NCI-H2081 (cell line): ENCODE measurements at regions not wholly inside any gene's neighbourhood (a gene's known extent, or its start where the extent isn't known, plus 50 kb on each side); places are given as distances from the start of the nearest gene placed in this dataset.
"Not testable (repeated sequence)": the region's sequence is repeated elsewhere in the genome, so short reads cannot be mapped to it uniquely, and the experiment has no call there.

Experiments used
- DNase-seq, 2 experiments: peaks; one replicate each; lab custom pipeline; 2025; lab: John Stamatoyannopoulos, UW

DNA sequence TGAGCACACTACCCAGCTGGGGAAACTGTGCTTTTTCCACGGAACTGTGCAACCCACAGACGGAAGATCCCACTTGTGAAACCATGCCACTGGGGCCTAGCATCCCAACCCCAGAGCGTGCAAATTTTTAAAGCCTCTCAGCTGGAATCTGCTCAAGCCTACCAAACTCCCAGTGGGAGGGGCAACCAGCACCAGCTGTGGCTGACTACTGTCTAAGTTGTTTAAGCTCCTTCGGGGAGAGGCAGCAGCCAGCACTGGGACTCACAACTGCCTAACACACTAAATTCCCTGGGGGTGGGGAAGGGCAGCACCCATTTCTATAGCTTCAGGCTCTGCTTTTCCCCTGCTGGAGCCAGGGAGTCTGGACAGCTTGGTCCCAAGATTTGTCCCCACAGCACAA lies 287.6 kb upstream of the MSX2 start:
- no peak for DNase-seq

DNA sequence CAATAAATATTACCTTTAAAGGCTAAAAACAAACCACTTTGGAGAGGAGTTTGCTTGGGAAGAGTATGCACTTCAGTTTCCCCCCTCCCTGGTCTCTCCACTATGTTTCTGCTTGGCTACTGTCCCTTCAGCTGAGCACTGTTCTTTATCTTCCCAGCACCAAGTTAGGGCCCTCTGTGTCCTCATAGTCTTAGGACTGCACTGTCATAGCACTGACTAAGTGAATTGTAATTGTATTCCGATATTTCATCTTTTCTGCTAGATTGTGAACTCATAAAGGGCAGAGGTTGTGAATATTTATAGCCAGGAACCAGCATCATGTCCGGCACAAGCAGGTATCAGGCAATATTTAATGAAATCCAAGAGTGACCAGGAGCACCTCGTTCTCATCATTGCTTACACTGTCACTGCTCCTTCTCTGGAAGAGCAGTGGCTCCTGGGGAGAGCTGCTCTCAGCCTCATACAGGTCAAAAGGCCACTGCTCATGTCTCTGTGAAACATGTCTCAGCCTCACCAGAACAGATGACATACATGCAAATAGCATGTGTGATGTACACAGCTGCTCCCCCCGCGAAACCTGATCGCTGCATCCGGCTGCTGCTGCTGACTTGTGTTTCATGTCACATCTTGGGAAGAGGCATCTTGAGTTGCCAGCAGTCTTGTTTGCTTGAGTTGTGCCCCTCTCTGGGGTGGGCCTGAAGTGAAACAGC lies 279.7 kb upstream of the MSX2 start:
- no peak for DNase-seq

DNA sequence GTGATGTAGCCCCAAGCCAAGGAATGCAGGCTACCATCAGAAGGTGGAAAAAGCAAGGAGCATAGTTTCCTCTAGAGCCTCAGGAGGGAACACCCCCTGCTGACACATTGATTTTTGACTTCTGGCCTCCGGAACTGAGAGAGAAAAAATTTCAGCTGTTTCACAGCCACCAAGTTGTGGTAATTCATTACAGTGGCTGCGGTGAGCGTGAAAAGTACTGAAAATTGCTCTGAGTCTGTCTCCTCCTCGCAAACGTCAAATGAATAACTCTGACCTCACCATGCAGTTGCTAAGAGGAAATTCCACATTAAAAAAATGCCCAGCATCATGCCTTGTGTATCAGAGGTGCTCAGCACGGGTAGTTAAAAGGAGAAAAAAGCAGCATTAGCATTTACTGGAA lies 277.9 kb upstream of the MSX2 start:
- no peak for DNase-seq

DNA sequence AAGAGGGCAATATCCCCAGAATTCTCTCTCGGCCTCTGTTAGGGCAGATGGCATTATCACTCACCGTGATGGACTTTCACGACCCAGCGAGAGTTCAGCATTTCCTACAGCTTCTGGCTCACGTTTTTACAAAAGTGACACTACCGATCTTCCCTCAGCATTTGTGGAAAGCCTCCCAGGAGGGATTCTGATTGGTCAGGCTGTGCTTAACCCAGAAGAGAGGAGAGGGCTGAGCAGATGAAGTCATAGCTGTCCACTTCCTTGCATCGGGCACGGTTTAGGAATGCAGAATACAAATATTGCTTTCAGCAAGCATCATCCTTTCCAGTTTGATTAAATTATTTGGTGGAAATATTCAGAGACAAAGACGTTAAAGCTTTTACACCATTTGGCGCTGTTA lies 277.4 kb upstream of the MSX2 start:
- DNase-seq = no peak

DNA sequence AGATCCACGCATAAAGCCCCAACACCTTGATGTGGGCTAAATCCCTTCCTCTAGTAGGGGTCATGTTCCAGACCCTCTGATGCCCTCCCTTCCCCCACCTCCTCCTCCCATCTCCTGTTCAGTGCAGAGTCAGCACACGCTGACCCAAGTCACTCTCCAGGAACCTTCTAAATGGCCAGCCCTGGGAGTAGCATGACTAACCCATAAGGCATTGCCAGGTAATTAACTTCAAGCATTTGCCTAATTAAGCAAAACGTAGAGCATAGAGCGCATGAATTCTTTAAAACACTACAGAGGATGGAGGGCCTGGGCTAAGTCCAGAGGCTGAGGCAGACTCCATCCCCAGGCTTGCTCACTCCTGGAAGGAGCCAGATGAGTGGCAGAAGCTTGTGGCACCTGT lies 276.3 kb upstream of the MSX2 start:
- DNase-seq = no peak

DNA sequence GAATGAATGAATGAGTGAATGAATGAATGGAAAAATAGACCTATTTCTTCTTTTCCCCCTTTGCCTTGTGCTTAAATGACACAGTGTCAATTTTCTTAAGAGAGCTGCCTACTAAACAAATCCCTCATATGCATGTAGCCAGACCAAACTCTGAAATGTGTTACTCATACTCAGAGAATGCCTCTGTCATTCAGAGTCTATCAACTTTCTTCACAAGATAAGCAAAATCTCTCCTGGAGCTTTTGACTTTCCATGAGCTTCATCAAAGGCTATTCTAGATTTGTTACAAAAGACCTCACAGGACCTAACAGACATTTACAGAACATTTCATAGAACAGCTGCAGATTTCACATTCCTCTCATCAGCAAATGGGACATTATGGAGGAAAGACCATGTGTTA lies 275.7 kb upstream of the MSX2 start:
- no peak for DNase-seq

DNA sequence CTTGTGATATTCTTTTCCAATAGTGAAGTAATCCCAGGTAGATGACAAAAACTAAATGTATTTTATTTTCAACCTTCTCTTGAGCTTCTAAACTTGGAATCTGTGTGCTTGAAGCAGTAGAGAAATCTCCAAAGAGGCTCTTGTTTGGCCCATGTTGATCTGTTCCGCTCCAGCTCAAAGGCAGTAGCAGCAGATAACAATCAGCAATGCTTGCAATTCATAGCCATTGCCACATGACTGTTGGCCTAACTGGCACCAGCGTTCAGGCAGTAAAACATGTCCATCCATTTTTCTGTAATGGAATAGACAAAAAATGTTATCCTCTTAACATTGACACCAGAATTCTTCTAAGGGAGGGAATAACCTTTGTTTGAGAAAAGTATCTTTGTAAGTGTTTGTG lies 270.7 kb upstream of the MSX2 start:
- no peak for DNase-seq

DNA sequence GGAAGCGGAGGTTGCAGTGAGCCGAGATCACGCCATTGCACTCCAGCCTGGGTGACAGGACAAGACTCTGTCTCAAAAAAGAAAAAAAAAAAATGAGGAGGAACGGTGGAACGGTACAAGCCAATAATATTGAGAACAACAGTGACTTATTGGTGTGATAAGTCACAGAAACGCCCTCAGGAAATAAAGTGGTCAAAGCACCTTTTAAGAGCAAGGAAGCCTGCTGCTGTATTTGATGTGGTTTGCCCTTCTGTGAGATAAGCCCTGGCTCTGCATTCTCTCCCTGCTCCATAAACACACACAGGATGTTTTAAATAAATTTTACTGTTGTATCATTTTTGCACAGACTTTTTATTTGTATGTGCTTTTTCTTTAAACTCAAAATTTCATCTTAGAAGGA lies 269.9 kb upstream of the MSX2 start:
- DNase-seq = no peak

DNA sequence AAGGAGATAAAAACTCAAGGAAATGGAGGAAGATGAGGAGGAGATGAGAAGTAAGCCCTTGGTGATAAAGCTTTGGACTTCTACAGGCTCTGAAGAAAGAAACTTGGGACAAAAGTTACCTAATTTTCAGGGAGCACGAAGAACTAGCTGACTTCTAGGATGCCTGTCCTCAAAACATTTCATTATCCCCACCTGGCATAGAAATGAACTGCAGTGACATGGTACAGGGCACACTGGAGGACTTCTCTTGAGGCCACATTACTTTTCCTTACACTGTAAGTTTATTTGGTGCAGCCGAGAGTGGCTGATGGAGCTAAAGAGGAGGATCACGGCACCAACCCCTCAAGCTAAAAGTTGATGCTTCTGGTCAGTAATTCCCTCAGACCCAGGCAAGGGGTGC lies 269.5 kb upstream of the MSX2 start:
- no peak for DNase-seq

DNA sequence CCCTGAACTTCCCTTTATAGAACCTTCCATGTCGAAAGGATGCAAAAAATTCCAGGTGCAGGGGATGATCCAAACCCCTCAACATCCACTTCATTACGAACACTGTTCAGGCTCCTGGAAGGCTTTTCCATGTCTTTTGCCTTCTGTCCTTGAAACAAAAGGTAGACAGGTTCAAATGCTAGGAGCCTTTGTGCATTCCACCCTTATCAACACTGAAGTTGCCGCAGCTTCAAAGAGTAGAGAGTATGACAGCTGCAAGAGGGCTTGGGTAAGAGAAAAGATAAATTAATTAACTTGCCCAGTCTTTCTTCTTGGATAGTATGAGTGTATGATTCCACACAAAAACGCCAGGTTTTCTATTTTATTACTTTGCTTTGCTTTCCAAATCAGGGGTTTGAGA lies 269.1 kb upstream of the MSX2 start:
- DNase-seq = no peak

DNA sequence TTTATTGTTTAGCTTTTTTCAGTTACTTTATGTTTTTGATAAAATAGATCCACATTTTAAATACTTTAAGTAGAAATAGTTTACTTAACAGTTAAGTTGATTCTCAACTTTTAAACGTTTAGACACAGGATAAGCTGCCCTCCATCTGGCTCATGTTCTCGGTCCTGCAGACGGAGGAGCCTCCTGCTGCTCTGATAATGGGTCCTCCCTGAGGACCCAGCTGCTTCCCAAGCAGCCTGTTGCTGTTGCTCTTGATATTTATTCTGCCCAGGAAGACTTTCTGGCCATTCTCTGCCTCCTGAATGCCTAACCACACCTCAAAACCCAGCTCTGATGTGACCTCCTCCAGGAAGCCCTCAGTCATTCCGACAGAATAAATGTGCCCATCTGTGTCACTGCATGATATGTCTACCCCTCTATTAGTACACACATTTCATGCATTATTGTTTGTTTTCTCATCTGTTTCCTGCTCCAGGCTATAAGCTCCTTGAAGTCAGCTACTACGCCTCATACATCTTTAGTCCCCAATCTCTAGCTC lies 267.2 kb upstream of the MSX2 start:
- no peak for DNase-seq

DNA sequence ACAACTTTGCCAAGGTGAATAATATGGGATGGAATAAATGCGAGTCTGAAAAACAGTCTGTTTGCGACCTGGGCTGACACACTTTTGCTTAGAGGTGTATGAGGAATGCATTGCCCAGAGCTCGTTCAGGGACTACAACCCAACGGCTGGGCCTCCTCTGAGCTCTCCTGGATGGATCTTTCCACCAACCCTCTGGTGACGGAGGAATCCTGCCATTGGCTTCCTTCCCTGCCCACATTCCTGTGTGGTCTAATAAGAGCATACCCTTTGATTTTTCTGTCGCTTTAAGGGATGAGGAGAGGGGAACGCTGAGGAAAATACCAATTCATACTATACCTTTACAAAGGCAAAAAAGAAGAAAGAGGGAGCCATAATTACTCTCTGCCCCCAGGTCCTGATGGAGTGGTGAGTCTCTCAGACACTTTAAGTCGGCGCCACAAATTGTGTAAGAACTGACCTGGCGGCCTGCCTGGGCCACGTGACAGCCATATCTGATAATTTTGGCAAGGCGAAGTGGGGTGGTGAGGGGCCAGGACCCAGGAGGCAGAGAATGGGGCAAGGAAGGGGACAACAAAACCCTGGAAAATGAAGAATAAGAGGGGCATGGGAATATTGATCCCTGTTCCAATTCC lies 265.2 kb upstream of the MSX2 start:
- DNase-seq = no peak

DNA sequence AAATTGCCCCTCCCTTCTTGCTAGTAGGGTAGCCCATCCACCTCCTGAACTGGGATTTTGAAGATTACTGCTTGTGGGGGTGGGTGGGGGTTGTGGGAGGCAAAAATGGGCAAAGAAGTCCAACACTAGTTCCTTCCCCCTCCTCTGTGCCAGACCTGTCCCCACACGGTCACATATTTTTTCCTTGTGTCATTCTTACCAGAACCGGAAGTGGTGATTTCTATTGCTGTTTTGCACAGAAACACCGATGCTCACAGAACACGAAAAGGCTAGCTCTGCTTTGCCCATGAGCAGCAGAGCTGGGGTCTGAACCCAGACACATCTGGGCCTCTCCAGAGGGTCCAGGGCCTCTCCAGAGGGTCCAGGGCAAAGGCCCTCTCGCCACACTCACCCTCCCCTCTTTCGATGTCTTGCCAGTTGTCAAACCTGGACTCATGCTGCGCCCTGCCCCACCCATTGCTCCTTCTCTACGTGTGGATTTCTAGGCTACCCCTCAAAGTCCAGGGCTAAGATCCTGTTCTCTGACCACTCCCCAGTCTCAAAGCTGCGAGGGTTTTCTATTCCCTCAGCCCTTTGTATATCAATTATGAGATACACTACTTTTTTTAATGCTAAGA lies 264.4 kb upstream of the MSX2 start:
- DNase-seq = no peak

DNA sequence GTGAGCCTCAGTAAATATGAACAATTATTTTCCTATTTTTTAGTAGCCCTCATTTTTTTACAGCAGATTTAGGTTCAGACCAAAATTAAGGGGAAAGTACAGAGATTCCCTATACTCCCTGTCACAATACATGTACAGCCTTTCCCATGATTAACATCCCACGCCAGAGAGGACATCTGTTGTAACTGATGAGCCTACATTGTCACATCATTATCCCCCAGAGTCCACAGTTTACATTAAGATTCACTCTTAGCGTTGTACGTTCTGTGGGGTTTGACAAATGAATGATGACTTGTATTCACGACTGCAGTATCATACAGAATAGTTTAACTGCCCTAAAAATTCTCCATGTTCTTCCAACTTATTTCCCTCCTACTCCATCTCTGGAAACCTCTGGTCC lies 262.3 kb upstream of the MSX2 start:
- no peak for DNase-seq

DNA sequence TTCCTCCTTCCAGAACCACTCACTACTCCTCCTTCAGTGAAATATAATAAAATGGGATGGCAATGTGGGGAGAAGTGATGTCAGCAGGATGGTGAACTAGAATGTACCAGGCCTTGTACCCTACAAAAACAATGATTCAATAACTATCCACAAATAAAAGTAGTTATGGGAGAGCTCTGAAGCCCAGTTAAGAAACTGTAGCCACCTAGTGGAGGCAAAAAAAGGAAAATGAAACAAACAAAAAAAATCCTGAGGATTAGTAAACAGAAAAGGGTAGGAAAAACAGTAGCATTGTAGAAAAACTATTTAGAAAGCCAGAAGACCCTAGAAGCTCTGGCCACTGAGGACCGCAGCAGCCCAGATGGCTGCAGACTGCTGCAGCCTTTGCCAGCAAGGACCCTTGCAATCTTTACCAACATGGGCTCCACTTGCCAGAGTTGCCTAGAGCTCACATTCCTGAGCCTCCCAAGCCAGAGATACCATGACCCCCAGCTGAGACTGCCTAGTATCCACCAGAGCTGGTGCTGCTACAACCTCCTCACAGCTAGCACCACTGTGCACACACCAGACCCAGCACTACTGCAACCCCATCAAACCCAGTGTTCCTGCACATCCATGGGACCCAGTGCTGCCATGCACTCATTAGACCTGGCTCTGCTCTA lies 259.7 kb upstream of the MSX2 start:
- no peak for DNase-seq

DNA sequence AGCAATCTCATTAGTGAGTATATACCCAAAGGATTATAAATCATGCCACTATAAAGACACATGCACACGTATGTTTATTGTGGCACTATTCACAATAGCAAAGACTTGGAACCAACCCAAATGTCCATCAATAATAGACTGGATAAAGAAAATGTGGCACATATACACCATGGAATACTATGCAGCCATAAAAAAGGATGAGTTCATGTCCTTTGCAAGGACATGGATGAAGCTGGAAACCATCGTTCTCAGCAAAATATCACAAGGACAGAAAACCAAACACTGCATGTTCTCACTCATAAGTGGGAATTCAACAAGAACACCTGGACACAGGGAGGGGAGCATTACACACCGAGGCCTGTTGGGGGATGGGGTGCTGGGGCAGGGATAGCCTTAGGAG lies 252.9 kb upstream of the MSX2 start:
- not testable (repeated sequence) for DNase-seq

DNA sequence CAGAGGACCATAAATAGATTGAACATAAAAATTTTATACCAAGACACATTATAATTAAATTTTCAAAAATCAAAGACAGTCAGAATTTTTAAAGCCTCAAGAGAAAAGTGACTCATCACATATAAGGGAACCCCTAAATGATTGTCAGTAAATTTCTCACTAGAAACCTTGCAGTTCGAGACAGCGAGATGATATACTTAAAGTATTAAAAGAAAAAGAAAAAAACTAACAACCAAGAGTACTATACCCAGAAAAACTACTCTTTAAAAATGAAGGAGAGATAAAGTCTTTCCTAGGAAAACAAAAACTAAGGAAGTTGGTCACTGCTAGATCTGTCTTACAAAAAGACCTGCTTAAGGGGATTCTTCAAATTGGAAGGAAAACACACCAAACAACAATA lies 251.4 kb upstream of the MSX2 start:
- no peak for DNase-seq

DNA sequence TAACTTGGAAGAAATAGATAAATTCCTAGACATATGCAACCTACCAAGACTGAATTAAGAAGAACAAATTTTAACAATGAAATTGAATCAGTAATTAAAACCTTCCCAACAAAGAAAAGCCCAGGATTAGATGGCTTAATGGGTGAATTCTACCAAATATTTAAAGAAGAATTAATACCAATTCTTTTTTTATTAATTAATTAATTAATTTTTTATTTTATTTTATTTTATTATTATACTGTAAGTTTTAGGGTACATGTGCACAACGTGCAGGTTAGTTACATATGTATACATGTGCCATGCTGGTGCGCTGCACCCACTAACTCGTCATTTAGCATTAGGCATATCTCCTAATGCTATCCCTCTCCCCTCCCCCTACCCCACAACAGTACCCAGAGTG lies 248.4 kb upstream of the MSX2 start:
- DNase-seq = not testable (repeated sequence)

DNA sequence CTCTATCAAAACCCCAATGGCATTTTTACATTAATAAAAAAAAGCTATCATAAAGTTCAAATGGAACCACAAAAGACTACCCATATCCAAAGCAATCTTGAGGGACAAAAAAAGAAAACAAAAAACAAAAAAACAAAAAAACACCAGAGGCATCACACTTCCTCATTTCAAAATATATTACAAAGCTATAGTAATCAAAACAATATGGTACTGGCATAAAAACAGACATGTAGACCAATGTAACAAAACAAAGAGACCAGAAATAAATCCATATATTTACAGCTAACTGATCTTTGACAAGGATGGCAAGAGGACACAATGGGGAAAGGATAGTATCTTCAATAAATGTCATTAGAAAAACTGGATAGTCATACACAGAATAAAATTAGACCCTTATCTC lies 245.1 kb upstream of the MSX2 start:
- DNase-seq = no peak

DNA sequence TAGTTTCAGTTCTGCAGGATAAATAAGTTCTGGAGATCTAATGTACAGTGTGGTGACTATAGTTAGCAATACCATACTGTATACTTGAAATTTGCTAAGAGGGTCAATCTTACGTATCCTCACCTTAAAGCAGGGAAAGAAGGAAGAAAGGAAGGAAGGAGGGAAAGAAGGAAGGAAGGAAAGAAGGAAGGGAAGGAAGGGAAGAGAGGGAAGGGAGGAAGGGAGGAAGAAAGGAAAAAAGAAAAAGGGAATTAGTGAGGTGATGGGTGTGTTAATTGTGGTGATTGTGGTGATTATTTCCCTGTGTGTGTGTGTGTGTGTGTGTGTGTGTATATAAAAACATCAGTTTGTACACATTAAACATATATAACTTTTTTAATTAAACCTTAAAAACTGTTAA lies 242.6 kb upstream of the MSX2 start:
- DNase-seq = no peak

DNA sequence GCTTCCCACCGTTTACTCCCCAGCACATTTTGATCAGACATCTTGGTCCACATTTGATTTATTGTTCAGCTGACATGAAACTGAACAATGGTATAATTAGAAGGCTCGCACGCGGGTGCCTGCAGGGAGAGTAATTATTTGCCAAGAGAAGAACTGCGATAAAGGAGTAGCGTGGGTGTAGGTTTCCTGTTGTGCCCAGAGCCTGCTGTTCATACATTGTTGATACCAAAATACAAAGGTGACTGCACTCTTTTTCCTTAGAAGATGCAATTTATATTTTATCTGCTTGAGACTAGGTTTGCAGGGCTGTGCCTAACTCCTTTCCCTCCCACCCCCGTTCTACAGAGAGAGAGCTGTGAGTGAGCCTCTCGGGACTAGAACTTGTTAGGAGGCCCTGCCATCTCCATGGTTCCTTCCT lies 241.8 kb upstream of the MSX2 start:
- DNase-seq = no peak

DNA sequence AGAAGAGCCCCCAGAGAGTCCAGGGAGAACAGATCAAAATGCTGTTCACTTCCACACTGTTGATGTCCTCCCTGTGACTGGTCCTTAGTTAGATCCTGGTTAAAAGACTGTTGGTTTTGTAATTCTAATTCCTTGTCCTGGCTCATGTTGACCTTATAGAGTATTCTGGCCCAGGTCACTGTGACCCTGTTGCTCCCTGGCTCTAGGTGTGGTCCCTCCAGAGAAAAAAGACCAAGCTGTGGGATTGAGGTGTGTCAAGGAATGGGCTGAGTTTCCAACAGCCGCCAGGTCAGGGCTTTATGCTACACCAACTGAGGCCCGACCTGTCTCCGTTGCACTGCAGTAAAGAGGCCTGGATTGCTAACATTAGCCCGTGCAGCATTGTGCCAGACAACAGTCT lies 241.0 kb upstream of the MSX2 start:
- no peak for DNase-seq

DNA sequence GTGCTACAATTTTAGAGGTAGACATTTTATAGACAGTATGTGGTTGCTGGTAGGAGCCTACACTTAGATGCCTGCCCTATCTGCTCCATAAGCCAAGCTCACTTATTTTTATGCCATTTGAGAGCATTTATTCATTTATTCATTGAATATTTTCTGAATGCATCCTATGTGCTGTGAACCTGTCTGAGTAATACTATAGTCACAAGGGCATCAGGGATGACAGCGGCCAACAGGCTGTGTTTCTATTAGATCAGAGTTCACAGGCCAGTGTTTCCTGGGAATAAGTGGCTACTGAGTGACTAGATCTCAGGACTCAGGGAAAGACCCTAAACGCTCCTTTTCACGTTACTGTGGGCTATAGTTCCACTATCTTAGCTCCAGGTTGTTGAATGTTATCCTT lies 235.2 kb upstream of the MSX2 start:
- DNase-seq = no peak
